SK-N-SH (cell line): ENCODE measurements at regions not wholly inside any gene's neighbourhood (a gene's known extent, or its start where the extent isn't known, plus 50 kb on each side); places are given as distances from the start of the nearest gene placed in this dataset.
A peak's percentile ranks its signal among the peaks of the same experiment; 100 is the strongest.

Experiments used
- CTCF ChIA-PET: fragments of 300-600, 350-600 bp; formaldehyde crosslinking; extraction: SDS; loops from one replicate; lab custom pipeline; 2021; lab: Yijun Ruan, JAX
- POLR2A ChIA-PET: fragments of 350-600 bp; sonication (Branson Sonifier 250); formaldehyde crosslinking; extraction: SDS; loops from one replicate; lab custom pipeline; 2020; ENCODE audit warnings: antibody characterized with exemption, inconsistent platforms; lab: Yijun Ruan, JAX
- DNase-seq: peaks from one replicate; pipeline ENCODE4 v3.0.0; 2012
- H2AFZ ChIP-seq: fragments of 200-600 bp; sonication (generic); 2 replicates; pipeline ENCODE4 v1.8.1; 2016; ENCODE audit warnings: antibody characterized with exemption, mild to moderate bottlenecking, low read depth
- H3F3A ChIP-seq: fragments of 200-600 bp; sonication (generic); replicated peaks from 2 replicates; pipeline ENCODE3; 2016; ENCODE audit warnings: antibody characterized with exemption, mild to moderate bottlenecking; ENCODE audit not compliant: insufficient read depth
- H3K27ac ChIP-seq, 2 experiments: fragments of 200-500 bp in 1 of 2; fragments of 200-600 bp in 1 of 2; sonication (Bioruptor generic) in 1 of 2; sonication (generic), shearing (Covaris generic) in 1 of 2; 2 replicates each; pipeline versions ENCODE4 v1.5.1 to v1.6.1; 2014 to 2016; ENCODE audit warnings: low read depth in 2 of 2, inconsistent platforms in 1 of 2, low read length in 1 of 2, mild to moderate bottlenecking in 1 of 2, mixed read lengths in 1 of 2
- H3K27me3 ChIP-seq: fragments of 200-600 bp; sonication (generic), shearing (Covaris generic); 2 replicates; pipeline ENCODE4 v1.6.1; 2016; ENCODE audit warnings: mixed run types; ENCODE audit not compliant: insufficient read depth
- H3K36me3 ChIP-seq, 2 experiments: fragments of 200-500 bp in 1 of 2; fragments of 200-600 bp in 1 of 2; sonication (Bioruptor generic) in 1 of 2; sonication (generic) in 1 of 2; replicated peaks in 1 of 2; 2 replicates each; pipeline versions ENCODE3 to v1.5.1; 2014 to 2016; ENCODE audit warnings: low read length in 1 of 2, mild to moderate bottlenecking in 1 of 2; ENCODE audit not compliant: insufficient read depth in 2 of 2, control insufficient read depth in 1 of 2
- H3K4me1 ChIP-seq, 2 experiments: fragments of 200-500 bp in 1 of 2; fragments of 200-600 bp in 1 of 2; sonication (Bioruptor generic) in 1 of 2; sonication (generic), shearing (Covaris generic) in 1 of 2; 2 replicates each; pipeline versions ENCODE4 v1.5.1 to v1.6.1; 2014 to 2016; ENCODE audit warnings: low read depth in 1 of 2, low read length in 1 of 2, mixed run types in 1 of 2; ENCODE audit not compliant: insufficient read depth in 2 of 2, control insufficient read depth in 1 of 2
- H3K4me2 ChIP-seq: fragments of 200-600 bp; sonication (generic), shearing (Covaris generic); 2 replicates; pipeline ENCODE4 v1.6.1; 2017; ENCODE audit warnings: mixed run types
- H3K4me3 ChIP-seq, 2 experiments: fragments of 200-500 bp in 1 of 2; fragments of 200-600 bp in 1 of 2; sonication (Bioruptor generic) in 1 of 2; sonication (generic), shearing (Covaris generic) in 1 of 2; 2 replicates each; pipeline versions ENCODE4 v1.5.1 to v1.8.1; 2014 to 2016; ENCODE audit warnings: low read depth in 2 of 2, inconsistent platforms in 1 of 2, low read length in 1 of 2, mild to moderate bottlenecking in 1 of 2, mixed read lengths in 1 of 2, moderate library complexity in 1 of 2
- H3K79me2 ChIP-seq: fragments of 200-600 bp; sonication (generic); 2 replicates; pipeline ENCODE4 v1.8.1; 2017; ENCODE audit warnings: mild to moderate bottlenecking; ENCODE audit not compliant: insufficient read depth
- H3K9ac ChIP-seq: fragments of 200-600 bp; sonication (generic); 2 replicates; pipeline ENCODE4 v1.6.1; 2017; ENCODE audit warnings: mixed run types
- H3K9me2 ChIP-seq: fragments of 200-600 bp; sonication (generic); 2 replicates; pipeline ENCODE4 v1.6.1; 2017; ENCODE audit warnings: mixed run types
- H3K9me3 ChIP-seq: fragments of 200-600 bp; sonication (generic); 2 replicates; pipeline ENCODE4 v1.6.1; 2017; ENCODE audit warnings: mixed run types, mild to moderate bottlenecking, moderate library complexity
- H4K20me1 ChIP-seq: fragments of 200-600 bp; sonication (generic); 2 replicates; pipeline ENCODE4 v1.6.1; 2017; ENCODE audit warnings: mild to moderate bottlenecking, mixed run types; ENCODE audit not compliant: insufficient read depth
- CHD2 ChIP-seq: fragments of 150-350 bp; IDR thresholded peaks from 2 replicates; pipeline ENCODE4 v1.6.1; 2018; ENCODE audit warnings: low read length; ENCODE audit not compliant: partially characterized antibody
- EP300 ChIP-seq, 2 experiments: IDR thresholded peaks; 2 replicates each; pipeline versions ENCODE4 v1.4.0 to v1.6.1; 2012; ENCODE audit warnings: borderline replicate concordance in 1 of 2, low read depth in 1 of 2, low read length in 1 of 2
- GABPA ChIP-seq: IDR thresholded peaks from 2 replicates; pipeline ENCODE4 v1.4.0; 2012; ENCODE audit warnings: low read depth, mild to moderate bottlenecking
- MXI1 ChIP-seq: IDR thresholded peaks from 2 replicates; pipeline ENCODE4 v1.6.1; 2012; ENCODE audit warnings: mild to moderate bottlenecking, low read depth, low read length, improper control_type of control experiment
- NRF1 ChIP-seq: IDR thresholded peaks from 2 replicates; pipeline ENCODE4 v1.6.1; 2012; ENCODE audit warnings: low read depth, mild to moderate bottlenecking, low read length
- RAD21 ChIP-seq: IDR thresholded peaks from 2 replicates; pipeline ENCODE4 v1.6.1; 2012; ENCODE audit warnings: mild to moderate bottlenecking, low read length
- RCOR1 ChIP-seq: fragments of 150-350 bp; IDR thresholded peaks from 2 replicates; pipeline ENCODE4 v1.6.1; 2017; ENCODE audit warnings: antibody characterized with exemption, low read length
- TCF12 ChIP-seq: IDR thresholded peaks from 2 replicates; pipeline ENCODE4 v1.4.0; 2012
- WGBS: methylation state at CpG from one replicate; pipeline ENCODE4 v1.1.6; 2017; ENCODE audit warnings: low lambda C conversion rate; 5-methylcytosine and 5-hydroxymethylcytosine counted together
- TF ChIP-seq, protein P1 (sequence below): IDR thresholded peaks from 2 replicates; pipeline ENCODE4 v1.4.0; 2012; ENCODE audit warnings: low read depth, borderline replicate concordance

DNA sequence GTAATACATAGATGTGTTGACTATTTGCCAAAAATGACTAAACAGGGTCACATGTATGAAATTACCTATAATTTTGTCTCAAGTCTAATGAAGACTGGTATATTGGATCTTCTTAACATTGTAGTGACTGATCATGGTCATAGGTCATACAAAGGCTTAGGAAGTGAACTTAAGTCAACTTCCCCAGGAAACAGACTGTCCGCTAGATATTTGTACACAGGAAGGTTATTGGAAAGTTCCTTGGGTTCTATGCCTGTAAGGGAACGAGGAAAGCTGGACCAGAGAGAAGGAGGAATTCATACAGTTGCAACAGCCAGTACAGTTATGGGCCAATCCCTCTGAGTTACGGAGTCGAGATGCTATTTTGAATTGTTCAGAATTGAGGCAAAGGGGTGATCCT lies 462.0 kb upstream of the THRB start:
- no peaks in the 10 kb centered on the region for H3K79me2 ChIP-seq
- no peak overlapping the region for H3K27ac ChIP-seq
- H3F3A ChIP-seq, result no peaks in the 10 kb centered on the region
- H3K4me2 ChIP-seq, result no peak overlapping the region
- H4K20me1 ChIP-seq, result no peaks in the 10 kb centered on the region
- whole genome bisulfite sequencing, result 64% methylated on average over 4 of the region's 4 CpGs
- H3K9me2 ChIP-seq, result no peaks in the 10 kb centered on the region
- no peak overlapping the region for H3K4me3 ChIP-seq
- ChIA-PET CTCF (interaction anchor here (1.2 kb wide), 1 partner anchor 637 kb away, joined by 4 read pairs; no protein-coding TSS in a partner anchor), POLR2A (no interaction called here)
- H3K9me3 ChIP-seq, result no peaks in the 10 kb centered on the region
- H3K4me1 ChIP-seq, result peaks cover 0 to 6% of the 10 kb centered on the region in 2 experiments; a peak in 2 of 4 replicates
- no peak for TF ChIP-seq MXI1
- TF ChIP-seq, protein P1, sequence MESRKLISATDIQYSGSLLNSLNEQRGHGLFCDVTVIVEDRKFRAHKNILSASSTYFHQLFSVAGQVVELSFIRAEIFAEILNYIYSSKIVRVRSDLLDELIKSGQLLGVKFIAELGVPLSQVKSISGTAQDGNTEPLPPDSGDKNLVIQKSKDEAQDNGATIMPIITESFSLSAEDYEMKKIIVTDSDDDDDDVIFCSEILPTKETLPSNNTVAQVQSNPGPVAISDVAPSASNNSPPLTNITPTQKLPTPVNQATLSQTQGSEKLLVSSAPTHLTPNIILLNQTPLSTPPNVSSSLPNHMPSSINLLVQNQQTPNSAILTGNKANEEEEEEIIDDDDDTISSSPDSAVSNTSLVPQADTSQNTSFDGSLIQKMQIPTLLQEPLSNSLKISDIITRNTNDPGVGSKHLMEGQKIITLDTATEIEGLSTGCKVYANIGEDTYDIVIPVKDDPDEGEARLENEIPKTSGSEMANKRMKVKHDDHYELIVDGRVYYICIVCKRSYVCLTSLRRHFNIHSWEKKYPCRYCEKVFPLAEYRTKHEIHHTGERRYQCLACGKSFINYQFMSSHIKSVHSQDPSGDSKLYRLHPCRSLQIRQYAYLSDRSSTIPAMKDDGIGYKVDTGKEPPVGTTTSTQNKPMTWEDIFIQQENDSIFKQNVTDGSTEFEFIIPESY, result no peak
- TF ChIP-seq GABPA, result no peak
- TF ChIP-seq CHD2, result no peak
- TF ChIP-seq RAD21, result no peak
- no peak for DNase-seq
- no peak overlapping the region for H2AFZ ChIP-seq
- H3K36me3 ChIP-seq, result no peaks in the 10 kb centered on the region
- no peak overlapping the region for H3K9ac ChIP-seq
- no peaks in the 10 kb centered on the region for H3K27me3 ChIP-seq

- Histone ChIP-seq H4K20me1 (no peaks in the 10 kb centered on the region), H3K9me3 (no peaks in the 10 kb centered on the region), H3K4me2 (no peak overlapping the region), H3K27me3 (no peaks in the 10 kb centered on the region), H3K9ac (no peak overlapping the region), H3K9me2 (no peaks in the 10 kb centered on the region), H3K27ac (peak overlapping the region in 1 of 2 experiments; percentile 60; a peak in 2 of 4 replicates), H3K4me1 (peaks cover 0 to 6% of the 10 kb centered on the region in 2 experiments; a peak in 2 of 4 replicates), H3F3A (no peaks in the 10 kb centered on the region), H3K79me2 (no peaks in the 10 kb centered on the region), H3K36me3 (no peaks in the 10 kb centered on the region), H2AFZ (no peak overlapping the region), H3K4me3 (no peak overlapping the region)
- POLR2A ChIA-PET, result no interaction called here
- no peak for DNase-seq
- TF ChIP-seq MXI1 (no peak), RCOR1 (peak; percentile 69; the same call in 1 of the 2 replicates)
- 25% methylated on average over 2 of the region's 2 CpGs for WGBS
- CTCF ChIA-PET, result interaction anchor here (1.0 to 1.9 kb wide), 3 partner anchors 10 to 635 kb away, joined by 3 to 5 read pairs (median 3); no protein-coding TSS in a partner anchor
These were observed 463.6 kb upstream of the THRB start for GRCh38 chr3:24958271-24958670.

DNA sequence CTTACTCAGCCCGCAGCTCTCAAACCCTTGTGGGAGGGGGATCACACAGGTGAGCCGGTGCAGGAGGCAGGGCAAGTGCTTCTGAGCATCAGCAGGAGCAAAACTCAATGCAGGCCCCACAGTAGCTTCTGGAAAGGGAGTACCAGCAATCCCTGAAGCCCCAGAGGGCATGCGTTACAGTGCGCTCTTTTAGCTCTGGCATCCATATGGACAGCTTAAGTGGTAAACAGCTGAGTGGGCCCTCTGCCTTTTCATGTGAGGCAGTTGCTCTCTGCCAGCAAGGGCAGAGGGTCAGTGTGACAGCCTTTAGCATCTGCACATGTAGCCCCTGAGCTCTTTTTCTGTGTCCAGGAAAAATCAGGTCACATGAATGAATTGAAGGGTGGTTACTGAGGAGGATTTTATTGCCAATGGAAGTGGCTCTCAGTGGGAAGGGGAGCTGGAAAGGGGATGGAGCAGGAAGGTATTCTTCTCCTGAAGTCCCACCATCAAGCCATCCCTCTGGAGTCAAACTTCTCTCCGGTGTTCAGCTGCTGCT lies 464.3 kb upstream of the THRB start:
- H3K4me1 ChIP-seq, result peaks cover 0 to 6% of the 10 kb centered on the region in 2 experiments; a peak in 2 of 4 replicates
- peak; percentile 26 for DNase-seq
- H2AFZ ChIP-seq, result no peak overlapping the region
- no peaks in the 10 kb centered on the region for H3K9me3 ChIP-seq
- H3K27me3 ChIP-seq, result no peaks in the 10 kb centered on the region
- no peaks in the 10 kb centered on the region for H3K79me2 ChIP-seq
- 59% methylated on average over 4 of the region's 5 CpGs for WGBS
- no peaks in the 10 kb centered on the region for H3K9me2 ChIP-seq
- H4K20me1 ChIP-seq, result no peaks in the 10 kb centered on the region
- ChIA-PET POLR2A (no interaction called here), CTCF (interaction anchor here (0.6 to 1.9 kb wide), 6 partner anchors 9 to 634 kb away, joined by 3 to 5 read pairs (median 3); no protein-coding TSS in a partner anchor)
- H3K27ac ChIP-seq, result peak overlapping the region in 1 of 2 experiments; percentile 60; a peak in 2 of 4 replicates
- H3F3A ChIP-seq, result no peaks in the 10 kb centered on the region
- no peak overlapping the region for H3K4me3 ChIP-seq
- H3K36me3 ChIP-seq, result no peaks in the 10 kb centered on the region
- TF ChIP-seq EP300 (IDR thresholded peaks at IDR 0.05; ENCODE audit: borderline replicate concordance in 1 of 2, low read depth in 1 of 2, low read length in 1 of 2), result peak in 1 of 2 experiments; percentile 81; a peak in 1 of 4 replicates
- TF ChIP-seq NRF1, result no peak
- peak; percentile 74; the same call in 1 of the 2 replicates for TF ChIP-seq MXI1
- TF ChIP-seq CHD2, result peak; percentile 20
- peak; percentile 70 for TF ChIP-seq RCOR1
- TF ChIP-seq RAD21, result 0 out of 2 replicates have a peak, but pooled peaks have one; percentile 5
- TF ChIP-seq TCF12, result no peak
- no peak overlapping the region for H3K9ac ChIP-seq
- H3K4me2 ChIP-seq, result no peak overlapping the region
